GM08714 (cell line): ENCODE measurements at regions not wholly inside any gene's neighbourhood (a gene's known extent, or its start where the extent isn't known, plus 50 kb on each side); places are given as distances from the start of the nearest gene placed in this dataset.
"Not testable (repeated sequence)": the region's sequence is repeated elsewhere in the genome, so short reads cannot be mapped to it uniquely, and the experiment has no call there.

Experiments used
- H3K4me3 ChIP-seq: fragments of 200-500 bp; sonication (Bioruptor generic); 2 replicates; pipeline ENCODE4 v1.5.1; 2014; ENCODE audit warnings: mild to moderate bottlenecking, low read length, inconsistent platforms
- ZNF274 ChIP-seq: IDR thresholded peaks from 2 replicates; pipeline ENCODE4 v1.6.1; 2012; ENCODE audit warnings: mild to moderate bottlenecking, low read depth, low read length

DNA sequence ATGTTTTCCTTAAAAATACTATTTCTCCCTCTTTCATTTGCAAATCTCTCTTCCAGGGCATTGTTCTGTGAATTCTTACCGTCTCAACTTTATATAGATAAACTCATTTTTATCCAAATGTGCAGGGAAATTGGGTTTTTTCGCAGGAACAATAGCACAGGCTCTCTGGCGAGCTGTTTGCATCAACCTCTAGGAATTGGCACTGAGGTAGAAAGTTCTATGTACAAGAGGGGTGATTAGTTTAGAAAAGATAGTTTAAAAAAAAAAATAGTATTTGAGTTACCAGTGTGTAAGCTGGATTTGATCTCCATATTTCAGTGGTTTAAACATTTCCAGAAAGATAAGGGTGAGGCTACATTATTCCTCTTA lies 129.7 kb upstream of the BTN3A2 start:
- peak overlapping the region; percentile 63 for H3K4me3 ChIP-seq
- TF ChIP-seq ZNF274 = no peak

DNA sequence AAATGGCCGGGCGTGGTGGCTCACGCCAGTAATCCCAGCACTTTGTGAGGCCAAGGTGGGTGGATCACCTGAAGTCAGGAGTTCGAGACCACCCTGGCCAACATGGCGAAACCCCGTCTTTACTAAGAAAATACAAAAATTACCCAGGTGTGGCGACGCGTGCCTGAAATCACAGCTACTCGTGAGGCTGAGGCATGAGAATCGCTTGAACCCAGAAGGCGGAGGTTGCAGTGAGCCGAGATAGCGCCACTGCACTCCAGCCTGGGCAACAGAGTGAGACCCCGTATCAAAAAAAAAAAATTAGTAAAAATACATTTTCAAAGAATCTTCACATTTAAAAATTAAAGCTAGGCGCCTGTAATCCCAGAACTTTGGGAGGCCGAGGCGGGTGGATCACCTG lies 125.6 kb upstream of the BTN3A2 start:
- H3K4me3 ChIP-seq = not testable (repeated sequence)

GRCh38 chr6:26240157-26241032 lies 124.6 kb upstream of the BTN3A2 start:
- no peak for TF ChIP-seq ZNF274
- peak overlapping the region; percentile 44; the same call in 1 of the 2 replicates for H3K4me3 ChIP-seq

- peak overlapping the region; percentile 44; the same call in 1 of the 2 replicates for H3K4me3 ChIP-seq
- TF ChIP-seq ZNF274 = no peak
These were observed 123.7 kb upstream of the BTN3A2 start for GRCh38 chr6:26241033-26241895.

GRCh38 chr6:26243132-26243531 lies 121.9 kb upstream of the BTN3A2 start:
- no peak overlapping the region for H3K4me3 ChIP-seq
- no peak for TF ChIP-seq ZNF274

GRCh38 chr6:26243752-26244151 lies 121.2 kb upstream of the BTN3A2 start:
- no peak for TF ChIP-seq ZNF274
- no peak overlapping the region for H3K4me3 ChIP-seq

DNA sequence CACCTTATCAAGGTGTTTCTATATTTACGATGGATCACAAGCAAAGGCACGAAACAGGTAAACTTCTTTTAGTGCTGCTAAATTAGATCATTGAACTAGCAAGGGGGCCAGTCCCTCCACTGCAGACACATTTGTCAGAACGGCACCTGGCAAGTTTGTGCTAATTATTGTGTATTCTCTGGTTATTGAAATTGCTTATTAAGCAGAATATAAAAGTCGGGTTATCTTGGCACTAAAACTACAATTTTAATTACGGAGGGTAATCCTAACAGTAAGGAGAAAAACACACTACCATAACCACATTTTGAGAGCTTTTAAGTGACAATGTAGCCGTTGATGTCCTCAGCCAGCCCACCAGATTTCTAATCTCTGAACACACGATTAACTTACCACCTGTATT lies 118.9 kb upstream of the BTN3A2 start:
- TF ChIP-seq ZNF274 = no peak

DNA sequence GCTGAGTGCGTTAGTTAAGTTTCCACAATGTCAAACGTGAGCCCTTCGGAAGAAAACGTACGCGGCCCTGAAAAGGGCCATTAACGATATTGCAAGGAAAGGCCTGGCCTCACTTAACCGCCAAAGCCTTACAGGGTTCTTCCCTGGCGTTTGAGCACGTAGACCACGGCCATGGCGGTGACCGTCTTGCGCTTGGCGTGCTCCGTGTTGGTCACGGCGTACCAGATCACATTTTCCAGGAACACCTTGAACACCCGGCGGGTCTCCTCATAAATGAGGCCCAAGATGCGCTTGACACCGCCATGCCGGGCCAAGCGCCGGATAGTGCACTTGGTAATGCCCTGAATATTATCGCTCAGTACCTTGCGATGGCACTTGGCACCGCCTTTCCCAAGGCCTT lies 118.4 kb upstream of the BTN3A2 start:
- no peak for TF ChIP-seq ZNF274
- H3K4me3 ChIP-seq = no peak overlapping the region

More for the DNA sequence above, 118.9 kb upstream of the BTN3A2 start:
- H3K4me3 ChIP-seq = no peak overlapping the region

- peak overlapping the region; percentile 71; the same call in 1 of the 2 replicates for H3K4me3 ChIP-seq
- no peak for TF ChIP-seq ZNF274
These were observed 115.4 kb upstream of the BTN3A2 start for GRCh38 chr6:26249707-26249956.

GRCh38 chr6:26249957-26250697 lies 114.9 kb upstream of the BTN3A2 start:
- peak overlapping the region; percentile 71 for H3K4me3 ChIP-seq
- TF ChIP-seq ZNF274 = no peak

DNA sequence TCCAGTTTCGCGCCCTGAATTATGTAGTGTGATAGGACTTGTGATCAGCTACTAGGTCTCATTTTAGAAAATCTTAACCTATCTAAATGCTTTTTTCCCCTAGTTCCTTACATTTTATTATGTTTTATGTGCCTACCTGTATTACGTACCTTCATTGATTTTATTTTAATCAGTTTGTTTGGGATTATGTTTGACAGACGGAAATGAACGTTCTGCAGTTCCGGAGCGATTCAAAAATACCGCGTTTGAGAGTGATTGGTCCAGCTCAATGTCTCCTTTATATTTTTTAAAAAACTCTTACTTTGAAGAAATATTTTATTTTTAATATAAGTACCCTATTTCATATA lies 114.3 kb upstream of the BTN3A2 start:
- peak overlapping the region; percentile 71 for H3K4me3 ChIP-seq
- TF ChIP-seq ZNF274 = no peak

DNA sequence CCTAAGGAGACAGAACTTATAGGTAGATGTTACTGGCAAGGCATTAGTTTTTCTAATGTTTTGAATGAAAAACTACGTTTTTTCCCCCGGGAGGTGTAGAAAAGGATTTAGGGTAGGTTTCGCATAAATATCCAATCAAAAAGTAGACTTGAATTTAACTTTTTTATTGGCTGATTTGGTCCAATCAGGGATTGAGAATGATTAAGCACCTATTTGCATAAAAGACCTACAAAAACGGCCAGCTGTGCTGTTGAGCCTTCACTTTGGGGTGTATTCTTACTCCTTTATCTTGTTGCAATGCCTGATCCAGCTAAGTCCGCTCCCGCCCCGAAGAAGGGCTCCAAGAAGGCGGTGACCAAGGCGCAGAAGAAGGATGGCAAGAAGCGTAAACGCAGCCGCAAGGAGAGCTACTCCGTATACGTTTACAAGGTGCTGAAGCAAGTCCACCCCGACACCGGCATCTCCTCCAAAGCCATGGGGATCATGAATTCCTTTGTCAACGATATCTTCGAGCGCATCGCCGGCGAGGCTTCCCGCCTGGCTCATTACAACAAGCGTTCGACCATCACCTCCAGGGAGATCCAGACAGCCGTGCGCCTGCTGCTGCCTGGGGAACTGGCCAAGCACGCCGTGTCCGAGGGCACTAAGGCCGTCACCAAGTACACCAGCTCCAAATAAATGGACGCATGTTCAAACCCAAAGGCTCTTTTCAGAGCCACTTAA lies 113.5 kb upstream of the BTN3A2 start:
- TF ChIP-seq ZNF274 = no peak
- H3K4me3 ChIP-seq = peak overlapping the region; percentile 61

- H3K4me3 ChIP-seq = peak overlapping the region; percentile 61
- no peak for TF ChIP-seq ZNF274
These were observed 112.9 kb upstream of the BTN3A2 start for GRCh38 chr6:26252077-26252472.

DNA sequence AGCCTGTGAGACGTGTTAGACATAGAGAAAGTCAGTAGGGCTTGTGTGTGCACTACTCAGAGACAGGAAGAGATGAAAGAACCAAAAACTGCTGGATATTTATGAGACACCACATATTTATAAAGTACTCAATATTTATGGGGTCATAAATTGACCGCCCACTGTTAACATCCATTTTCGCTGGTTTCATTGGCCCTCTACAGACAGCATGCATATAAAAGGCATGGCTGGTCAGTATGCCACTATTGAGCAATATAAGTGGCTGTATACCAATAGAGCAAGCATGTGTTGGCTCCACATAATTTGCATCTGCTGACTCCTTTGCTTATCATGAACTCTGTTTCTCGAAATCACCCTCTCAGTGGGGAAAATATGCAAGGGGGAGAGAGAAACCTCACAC lies 110.3 kb upstream of the BTN3A2 start:
- H3K4me3 ChIP-seq = no peak overlapping the region
- TF ChIP-seq ZNF274 = no peak

DNA sequence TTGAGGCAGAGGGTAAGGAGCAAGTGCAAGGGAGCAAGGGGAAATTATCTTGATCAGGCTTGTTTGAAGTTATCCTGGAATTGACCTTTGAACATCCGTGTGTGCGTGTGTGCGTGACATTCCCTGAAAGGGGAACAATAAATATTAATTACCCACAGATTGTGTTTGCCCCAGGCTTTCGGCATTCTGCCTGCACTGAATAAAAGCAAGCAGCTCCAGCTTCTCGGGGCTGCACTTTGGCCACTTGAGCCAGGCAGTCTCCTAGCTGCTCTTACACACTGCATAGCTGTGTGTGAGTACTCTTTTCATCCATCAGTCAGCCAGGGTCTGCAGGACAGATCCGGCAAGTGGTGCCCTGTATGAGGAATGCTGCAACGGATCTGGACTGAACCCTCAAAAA lies 107.7 kb upstream of the BTN3A2 start:
- H3K4me3 ChIP-seq = no peak overlapping the region
- no peak for TF ChIP-seq ZNF274
